ENCODE measurements at regions not wholly inside any gene's neighbourhood (a gene's known extent, or its start where the extent isn't known, plus 50 kb on each side); places are given as distances from the start of the nearest gene placed in this dataset.

- TF ChIP-seq, protein P1, sequence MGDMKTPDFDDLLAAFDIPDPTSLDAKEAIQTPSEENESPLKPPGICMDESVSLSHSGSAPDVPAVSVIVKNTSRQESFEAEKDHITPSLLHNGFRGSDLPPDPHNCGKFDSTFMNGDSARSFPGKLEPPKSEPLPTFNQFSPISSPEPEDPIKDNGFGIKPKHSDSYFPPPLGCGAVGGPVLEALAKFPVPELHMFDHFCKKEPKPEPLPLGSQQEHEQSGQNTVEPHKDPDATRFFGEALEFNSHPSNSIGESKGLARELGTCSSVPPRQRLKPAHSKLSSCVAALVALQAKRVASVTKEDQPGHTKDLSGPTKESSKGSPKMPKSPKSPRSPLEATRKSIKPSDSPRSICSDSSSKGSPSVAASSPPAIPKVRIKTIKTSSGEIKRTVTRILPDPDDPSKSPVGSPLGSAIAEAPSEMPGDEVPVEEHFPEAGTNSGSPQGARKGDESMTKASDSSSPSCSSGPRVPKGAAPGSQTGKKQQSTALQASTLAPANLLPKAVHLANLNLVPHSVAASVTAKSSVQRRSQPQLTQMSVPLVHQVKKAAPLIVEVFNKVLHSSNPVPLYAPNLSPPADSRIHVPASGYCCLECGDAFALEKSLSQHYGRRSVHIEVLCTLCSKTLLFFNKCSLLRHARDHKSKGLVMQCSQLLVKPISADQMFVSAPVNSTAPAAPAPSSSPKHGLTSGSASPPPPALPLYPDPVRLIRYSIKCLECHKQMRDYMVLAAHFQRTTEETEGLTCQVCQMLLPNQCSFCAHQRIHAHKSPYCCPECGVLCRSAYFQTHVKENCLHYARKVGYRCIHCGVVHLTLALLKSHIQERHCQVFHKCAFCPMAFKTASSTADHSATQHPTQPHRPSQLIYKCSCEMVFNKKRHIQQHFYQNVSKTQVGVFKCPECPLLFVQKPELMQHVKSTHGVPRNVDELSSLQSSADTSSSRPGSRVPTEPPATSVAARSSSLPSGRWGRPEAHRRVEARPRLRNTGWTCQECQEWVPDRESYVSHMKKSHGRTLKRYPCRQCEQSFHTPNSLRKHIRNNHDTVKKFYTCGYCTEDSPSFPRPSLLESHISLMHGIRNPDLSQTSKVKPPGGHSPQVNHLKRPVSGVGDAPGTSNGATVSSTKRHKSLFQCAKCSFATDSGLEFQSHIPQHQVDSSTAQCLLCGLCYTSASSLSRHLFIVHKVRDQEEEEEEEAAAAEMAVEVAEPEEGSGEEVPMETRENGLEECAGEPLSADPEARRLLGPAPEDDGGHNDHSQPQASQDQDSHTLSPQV (IDR thresholded peaks at IDR 0.05), result no peak
- no peak for TF ChIP-seq CHD4 (IDR thresholded peaks at IDR 0.05)
- TF ChIP-seq SRF (IDR thresholded peaks at IDR 0.05; ENCODE audit: low read depth in 2 of 2, low read length in 2 of 2), result no peak
- TF ChIP-seq ZNF217 (IDR thresholded peaks at IDR 0.05), result no peak
- TF ChIP-seq, protein P2, sequence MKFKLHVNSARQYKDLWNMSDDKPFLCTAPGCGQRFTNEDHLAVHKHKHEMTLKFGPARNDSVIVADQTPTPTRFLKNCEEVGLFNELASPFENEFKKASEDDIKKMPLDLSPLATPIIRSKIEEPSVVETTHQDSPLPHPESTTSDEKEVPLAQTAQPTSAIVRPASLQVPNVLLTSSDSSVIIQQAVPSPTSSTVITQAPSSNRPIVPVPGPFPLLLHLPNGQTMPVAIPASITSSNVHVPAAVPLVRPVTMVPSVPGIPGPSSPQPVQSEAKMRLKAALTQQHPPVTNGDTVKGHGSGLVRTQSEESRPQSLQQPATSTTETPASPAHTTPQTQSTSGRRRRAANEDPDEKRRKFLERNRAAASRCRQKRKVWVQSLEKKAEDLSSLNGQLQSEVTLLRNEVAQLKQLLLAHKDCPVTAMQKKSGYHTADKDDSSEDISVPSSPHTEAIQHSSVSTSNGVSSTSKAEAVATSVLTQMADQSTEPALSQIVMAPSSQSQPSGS (IDR thresholded peaks at IDR 0.05; ENCODE audit: low read length), result no peak
These were observed 390.8 kb downstream of the SLITRK6 start (continued) for GRCh38 chr13:85408415-85408814.

GRCh38 chr13:85406269-85406975 is 392.8 kb downstream of the SLITRK6 start:
- POLR2A ChIA-PET, result no interaction called here
- FAIRE-seq, result no peak
- BruUV-seq (replicated peaks), result no TSS peak
- H3K79me2 ChIP-seq (ENCODE audit: control insufficient read depth, insufficient read depth, low read length), result no peaks in the 10 kb centered on the region
- no peaks in the 10 kb centered on the region for H3K27me3 ChIP-seq (replicated peaks in 1 of 2; ENCODE audit: control insufficient read depth in 2 of 2, insufficient read depth in 2 of 2, low read length in 1 of 2)
- no peak overlapping the region for H3K27ac ChIP-seq (ENCODE audit: control insufficient read depth, insufficient read depth)
- no peak for TF ChIP-seq RBBP5 (conservative IDR thresholded peaks at IDR 0.05)
- TF ChIP-seq HCFC1 (IDR thresholded peaks at IDR 0.05; ENCODE audit: low read length), result no peak
- no peak for TF ChIP-seq WRNIP1 (IDR thresholded peaks at IDR 0.05; ENCODE audit: borderline replicate concordance, low read depth, low read length)
- TF ChIP-seq ETV6 (conservative IDR thresholded peaks at IDR 0.05 in 1 of 2, IDR thresholded peaks at IDR 0.05 in 1 of 2; ENCODE audit: borderline replicate concordance in 1 of 2, low read depth in 1 of 2), result no peak
- no peak for TF ChIP-seq SMAD1 (IDR thresholded peaks at IDR 0.05; ENCODE audit: low read depth, partially characterized antibody)
- TF ChIP-seq KAT2A (conservative IDR thresholded peaks at IDR 0.05; ENCODE audit: control insufficient read depth, low read depth, low read length), result no peak
- TF ChIP-seq CHD4 (IDR thresholded peaks at IDR 0.05), result no peak
- TF ChIP-seq HDGF (IDR thresholded peaks at IDR 0.05), result no peak
- TF ChIP-seq TARDBP (IDR thresholded peaks at IDR 0.05; ENCODE audit: borderline replicate concordance), result no peak
- TF ChIP-seq SMARCA5 (IDR thresholded peaks at IDR 0.05), result no peak
- no peak for TF ChIP-seq POU2F2 (IDR thresholded peaks at IDR 0.05; ENCODE audit: borderline replicate concordance, low read depth, low read length)
- no peak for TF ChIP-seq STAT3 (IDR thresholded peaks at IDR 0.05; ENCODE audit: low read depth, low read length)
- no peak for TF ChIP-seq CHD2 (IDR thresholded peaks at IDR 0.05; ENCODE audit: borderline replicate concordance, low read depth, low read length)
- TF ChIP-seq SMC3 (IDR thresholded peaks at IDR 0.05; ENCODE audit: borderline replicate concordance, low read length), result no peak
- TF ChIP-seq NR2C1 (IDR thresholded peaks at IDR 0.05), result no peak
- in situ Hi-C loops (cut with MboI) (no loop called here), intact Hi-C loops (cut with micrococcal nuclease; ENCODE audit: unreplicated experiment) (no loop called here)
- no peak for DNase-seq (ENCODE audit: low read depth, low spot score)
- H3K4me1 ChIP-seq (ENCODE audit: control insufficient read depth, insufficient read depth, low read length), result no peaks in the 10 kb centered on the region
- H3K4me2 ChIP-seq (ENCODE audit: control insufficient read depth, insufficient read depth), result no peak overlapping the region
- RAD21 ChIA-PET (ENCODE audit: unreplicated experiment), result no interaction called here
- ATAC-seq, result no peak
- H3K4me3 ChIP-seq, result no peak overlapping the region
- no peak overlapping the region for H2AFZ ChIP-seq (ENCODE audit: control insufficient read depth, low read depth, low read length)
- SMC1A ChIA-PET (ENCODE audit: uncharacterized antibody, unreplicated experiment), result interaction anchor here (0.5 kb wide), 1 partner anchor 9 kb away, joined by 3 read pairs; no protein-coding TSS in a partner anchor
- CTCF ChIA-PET, result interaction anchor here (0.9 kb wide), 1 partner anchor 171 kb away, joined by 3 read pairs; no protein-coding TSS in a partner anchor
- H3K36me3 ChIP-seq (ENCODE audit: control insufficient read depth in 2 of 2, insufficient read depth in 2 of 2, low read length in 1 of 2), result no peaks in the 10 kb centered on the region
- H3K9ac ChIP-seq (ENCODE audit: control insufficient read depth, insufficient read depth, low read length), result no peak overlapping the region
- no peaks in the 10 kb centered on the region for H3K9me3 ChIP-seq (replicated peaks; ENCODE audit: control insufficient read depth, insufficient read depth, low read length)
- 20% methylated on average over 5 of the region's 5 CpGs for WGBS (ENCODE audit: insufficient coverage, insufficient replicate concordance, low lambda C conversion rate, missing lambda C conversion rate)
- H4K20me1 ChIP-seq (ENCODE audit: control insufficient read depth, insufficient read depth), result no peaks in the 10 kb centered on the region
